HCT116 (cell line): ENCODE measurements at regions not wholly inside any gene's neighbourhood (a gene's known extent, or its start where the extent isn't known, plus 50 kb on each side); places are given as distances from the start of the nearest gene placed in this dataset.

Experiments used
- ATAC-seq: fragments of 200-7000 bp; cut with Tn5 transposase; 2 replicates; pipeline ENCODE4 v1.9.1; 2020; ENCODE audit warnings: mild to moderate bottlenecking, moderate library complexity
- BruUV-seq: library from RNA; stranded (reverse); fragments of 400-500 nt; replicated peaks from 2 replicates; lab custom pipeline; 2021; lab: Mats Ljungman, UMichigan
- CTCF ChIA-PET: fragments of 300-600 bp; sonication (Branson Sonifier 250); formaldehyde crosslinking; loops from one replicate; lab custom pipeline; 2021; ENCODE audit warnings: antibody characterized with exemption; lab: Charles Lee
- POLR2A ChIA-PET: fragments of 300-600, 350-600 bp; sonication (Branson Sonifier 250); formaldehyde crosslinking; loops from one replicate; lab custom pipeline; 2021; ENCODE audit warnings: antibody characterized with exemption; lab: Charles Lee
- RAD21 ChIA-PET, 2 experiments: fragments of 300-600 bp; sonication (Branson Sonifier 250); formaldehyde crosslinking; loops; one replicate each; lab custom pipeline; 2023; ENCODE audit warnings: low total read pairs in 2 of 2; ENCODE audit not compliant: uncharacterized antibody in 2 of 2, unreplicated experiment in 2 of 2, low non-redundant PET in 1 of 2; lab: Charles Lee
- DNase-seq: peaks from one replicate; pipeline ENCODE4 v3.0.0-alpha.2; 2010; ENCODE audit warnings: low read depth, low spot score
- H2AFZ ChIP-seq: fragments of 200-600 bp; shearing (Covaris generic), sonication (generic); 2 replicates; pipeline ENCODE4 v1.6.1; 2017; ENCODE audit warnings: low read depth, mixed run types, mixed read lengths, antibody characterized with exemption, low read length; ENCODE audit not compliant: poor library complexity, severe bottlenecking
- H3K27ac ChIP-seq: 2 replicates; pipeline ENCODE4 v1.5.1; 2012; ENCODE audit warnings: low read depth, low read length
- H3K27me3 ChIP-seq: fragments of 200-600 bp; sonication (generic); 2 replicates; pipeline ENCODE4 v1.6.1; 2016; ENCODE audit warnings: mixed run types, low read length, mixed read lengths; ENCODE audit not compliant: insufficient read depth
- H3K36me3 ChIP-seq, 2 experiments: fragments of 200-500 bp in 1 of 2; fragments of 200-600 bp in 1 of 2; sonication (Bioruptor generic) in 1 of 2; sonication (generic) in 1 of 2; 2 replicates each; pipeline versions ENCODE4 v1.5.1 to v1.6.1; 2014 to 2016; ENCODE audit warnings: low read length in 2 of 2, inconsistent platforms in 1 of 2, mixed read lengths in 1 of 2, mixed run types in 1 of 2; ENCODE audit not compliant: insufficient read depth in 2 of 2, control insufficient read depth in 1 of 2
- H3K4me1 ChIP-seq, 2 experiments: fragments of 200-600 bp in 1 of 2; sonication (generic) in 1 of 2; 2 replicates each; pipeline versions ENCODE4 v1.5.1 to v1.6.1; 2012 to 2017; ENCODE audit warnings: low read length in 2 of 2, inconsistent platforms in 1 of 2, mild to moderate bottlenecking in 1 of 2, mixed read lengths in 1 of 2, mixed run types in 1 of 2, moderate library complexity in 1 of 2; ENCODE audit not compliant: insufficient read depth in 2 of 2, control insufficient read depth in 1 of 2
- H3K4me2 ChIP-seq: fragments of 200-600 bp; sonication (generic); 2 replicates; pipeline ENCODE4 v1.6.1; 2017; ENCODE audit warnings: mixed run types, low read length, mixed read lengths
- H3K4me3 ChIP-seq, 2 experiments: fragments of 200-600 bp in 1 of 2; sonication (generic) in 1 of 2; replicated peaks in 1 of 2; 2 replicates each; pipeline ENCODE4 v1.5.1; 2011 to 2016; ENCODE audit warnings: low read length in 2 of 2, control low read depth in 1 of 2, low read depth in 1 of 2, mild to moderate bottlenecking in 1 of 2, mixed read lengths in 1 of 2, mixed run types in 1 of 2
- H3K79me2 ChIP-seq: fragments of 200-600 bp; sonication (generic); 2 replicates; pipeline ENCODE4 v1.6.1; 2017; ENCODE audit warnings: mild to moderate bottlenecking, mixed run types, low read length, moderate library complexity, mixed read lengths; ENCODE audit not compliant: insufficient read depth
- H3K9ac ChIP-seq: fragments of 200-600 bp; sonication (generic); 2 replicates; pipeline ENCODE4 v1.6.1; 2016; ENCODE audit warnings: low read length, mixed read lengths
- H3K9me2 ChIP-seq: fragments of 200-600 bp; sonication (generic), shearing (Covaris generic); 2 replicates; pipeline ENCODE4 v1.6.1; 2017; ENCODE audit warnings: mixed run types, mild to moderate bottlenecking, moderate library complexity; ENCODE audit not compliant: insufficient read depth
- H3K9me3 ChIP-seq, 2 experiments: fragments of 200-500 bp in 1 of 2; fragments of 200-600 bp in 1 of 2; sonication (Bioruptor generic) in 1 of 2; sonication (generic) in 1 of 2; 2 replicates each; pipeline ENCODE4 v1.6.1; 2014 to 2017; ENCODE audit warnings: low read length in 2 of 2, mixed read lengths in 2 of 2, inconsistent platforms in 1 of 2, low read depth in 1 of 2, mild to moderate bottlenecking in 1 of 2, mixed run types in 1 of 2, moderate library complexity in 1 of 2; ENCODE audit not compliant: control insufficient read depth in 1 of 2, insufficient read depth in 1 of 2
- H4K20me1 ChIP-seq: fragments of 200-600 bp; sonication (generic), shearing (Covaris generic); 2 replicates; pipeline ENCODE4 v1.6.1; 2017; ENCODE audit warnings: mixed run types, mild to moderate bottlenecking, moderate library complexity; ENCODE audit not compliant: insufficient read depth
- RAD21 ChIP-seq: IDR thresholded peaks from 2 replicates; pipeline ENCODE4 v1.6.1; 2012; ENCODE audit warnings: low read depth, mild to moderate bottlenecking
- YY1 ChIP-seq: IDR thresholded peaks from 2 replicates; pipeline ENCODE4 v1.6.1; 2011; ENCODE audit warnings: low read length, low read depth, moderate library complexity, mild to moderate bottlenecking; ENCODE audit not compliant: insufficient replicate concordance; ENCODE audit errors: extremely low read depth
- ZNF274 ChIP-seq: fragments of 200-500 bp; sonication (Bioruptor generic); IDR thresholded peaks from 2 replicates; pipeline ENCODE4 v1.6.1; 2014; ENCODE audit warnings: mild to moderate bottlenecking, low read depth, low read length, inconsistent platforms
- intact Hi-C: fragments of 100-400 bp; cut with micrococcal nuclease; formaldehyde crosslinking; loops from 2 replicates; pipeline ENCODE4 v1.10.0; 2022
- TF ChIP-seq, protein P1 (sequence below), 3 experiments: fragments of 200-600 bp in 1 of 3; sonication (generic) in 1 of 3; IDR thresholded peaks in 2 of 3; conservative IDR thresholded peaks in 1 of 3; 2 replicates each; pipeline ENCODE4 v1.5.1; 2012 to 2017; ENCODE audit warnings: low read depth in 2 of 3, low read length in 2 of 3, antibody characterized with exemption in 1 of 3, borderline replicate concordance in 1 of 3, control low read depth in 1 of 3, mild to moderate bottlenecking in 1 of 3, mixed read lengths in 1 of 3, mixed run types in 1 of 3, moderate library complexity in 1 of 3; ENCODE audit not compliant: insufficient read depth in 1 of 3
- TF ChIP-seq, protein P2 (sequence below): IDR thresholded peaks from 2 replicates; pipeline ENCODE4 v1.6.1; 2012; ENCODE audit warnings: low read depth

DNA sequence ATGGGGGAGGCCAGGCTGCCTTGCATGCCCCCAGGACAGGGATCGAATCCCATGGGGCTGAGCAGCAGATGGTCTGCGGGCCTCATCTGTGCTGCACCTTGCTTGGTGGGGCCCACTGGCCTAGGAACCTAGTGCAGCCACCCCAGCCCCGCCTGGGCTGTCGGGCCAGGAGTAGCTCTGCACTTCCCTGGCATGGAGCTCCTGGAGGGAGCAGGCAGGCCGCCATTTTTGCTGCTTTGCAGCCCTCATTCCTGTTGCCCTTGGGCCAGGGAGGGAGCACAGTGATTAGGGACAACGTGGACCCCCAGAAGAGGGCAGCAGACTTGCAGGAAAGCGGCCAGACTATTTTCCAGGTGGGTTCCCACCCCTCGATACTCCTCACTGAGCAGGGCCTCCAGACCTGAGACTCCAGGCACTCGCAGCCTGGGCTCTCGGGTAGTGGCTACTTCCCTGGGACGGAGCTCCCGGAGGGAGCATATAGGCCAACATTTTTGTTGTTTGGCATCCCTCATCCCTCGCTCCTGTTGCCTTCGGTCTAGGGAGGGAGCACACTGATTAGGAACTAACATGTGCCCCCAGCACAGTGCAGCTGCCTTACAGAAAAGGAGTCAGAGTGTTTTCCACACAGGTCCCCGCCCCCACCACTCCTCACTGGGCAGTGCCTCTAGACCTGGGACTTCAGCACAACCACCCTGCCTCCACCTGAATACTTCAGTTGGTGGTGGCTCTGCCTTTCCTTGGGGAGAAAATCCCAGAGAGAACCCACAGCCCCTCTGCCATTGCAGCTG, 99.5 kb downstream of the MAIP1 start:
- no peaks in the 10 kb centered on the region for H3K36me3 ChIP-seq
- H3K4me1 ChIP-seq: no peaks in the 10 kb centered on the region
- no peaks in the 10 kb centered on the region for H4K20me1 ChIP-seq
- ATAC-seq: peak; percentile 40; the same call in 1 of the 2 replicates
- H3K4me3 ChIP-seq: no peak overlapping the region
- no peak overlapping the region for H2AFZ ChIP-seq
- intact Hi-C loops: no loop called here
- TF ChIP-seq YY1 (peak; percentile 6), RAD21 (peak; percentile 52), ZNF274 (no peak)
- TF ChIP-seq, protein P1, sequence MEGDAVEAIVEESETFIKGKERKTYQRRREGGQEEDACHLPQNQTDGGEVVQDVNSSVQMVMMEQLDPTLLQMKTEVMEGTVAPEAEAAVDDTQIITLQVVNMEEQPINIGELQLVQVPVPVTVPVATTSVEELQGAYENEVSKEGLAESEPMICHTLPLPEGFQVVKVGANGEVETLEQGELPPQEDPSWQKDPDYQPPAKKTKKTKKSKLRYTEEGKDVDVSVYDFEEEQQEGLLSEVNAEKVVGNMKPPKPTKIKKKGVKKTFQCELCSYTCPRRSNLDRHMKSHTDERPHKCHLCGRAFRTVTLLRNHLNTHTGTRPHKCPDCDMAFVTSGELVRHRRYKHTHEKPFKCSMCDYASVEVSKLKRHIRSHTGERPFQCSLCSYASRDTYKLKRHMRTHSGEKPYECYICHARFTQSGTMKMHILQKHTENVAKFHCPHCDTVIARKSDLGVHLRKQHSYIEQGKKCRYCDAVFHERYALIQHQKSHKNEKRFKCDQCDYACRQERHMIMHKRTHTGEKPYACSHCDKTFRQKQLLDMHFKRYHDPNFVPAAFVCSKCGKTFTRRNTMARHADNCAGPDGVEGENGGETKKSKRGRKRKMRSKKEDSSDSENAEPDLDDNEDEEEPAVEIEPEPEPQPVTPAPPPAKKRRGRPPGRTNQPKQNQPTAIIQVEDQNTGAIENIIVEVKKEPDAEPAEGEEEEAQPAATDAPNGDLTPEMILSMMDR (IDR thresholded peaks at IDR 0.05 in 2 of 3, conservative IDR thresholded peaks at IDR 0.05 in 1 of 3; ENCODE audit: borderline replicate concordance in 1 of 3, insufficient read depth in 1 of 3, low read depth in 2 of 3, low read length in 2 of 3): peak in 1 of 3 experiments; percentile 22; a peak in 1 of 6 replicates
- TF ChIP-seq, protein P2, sequence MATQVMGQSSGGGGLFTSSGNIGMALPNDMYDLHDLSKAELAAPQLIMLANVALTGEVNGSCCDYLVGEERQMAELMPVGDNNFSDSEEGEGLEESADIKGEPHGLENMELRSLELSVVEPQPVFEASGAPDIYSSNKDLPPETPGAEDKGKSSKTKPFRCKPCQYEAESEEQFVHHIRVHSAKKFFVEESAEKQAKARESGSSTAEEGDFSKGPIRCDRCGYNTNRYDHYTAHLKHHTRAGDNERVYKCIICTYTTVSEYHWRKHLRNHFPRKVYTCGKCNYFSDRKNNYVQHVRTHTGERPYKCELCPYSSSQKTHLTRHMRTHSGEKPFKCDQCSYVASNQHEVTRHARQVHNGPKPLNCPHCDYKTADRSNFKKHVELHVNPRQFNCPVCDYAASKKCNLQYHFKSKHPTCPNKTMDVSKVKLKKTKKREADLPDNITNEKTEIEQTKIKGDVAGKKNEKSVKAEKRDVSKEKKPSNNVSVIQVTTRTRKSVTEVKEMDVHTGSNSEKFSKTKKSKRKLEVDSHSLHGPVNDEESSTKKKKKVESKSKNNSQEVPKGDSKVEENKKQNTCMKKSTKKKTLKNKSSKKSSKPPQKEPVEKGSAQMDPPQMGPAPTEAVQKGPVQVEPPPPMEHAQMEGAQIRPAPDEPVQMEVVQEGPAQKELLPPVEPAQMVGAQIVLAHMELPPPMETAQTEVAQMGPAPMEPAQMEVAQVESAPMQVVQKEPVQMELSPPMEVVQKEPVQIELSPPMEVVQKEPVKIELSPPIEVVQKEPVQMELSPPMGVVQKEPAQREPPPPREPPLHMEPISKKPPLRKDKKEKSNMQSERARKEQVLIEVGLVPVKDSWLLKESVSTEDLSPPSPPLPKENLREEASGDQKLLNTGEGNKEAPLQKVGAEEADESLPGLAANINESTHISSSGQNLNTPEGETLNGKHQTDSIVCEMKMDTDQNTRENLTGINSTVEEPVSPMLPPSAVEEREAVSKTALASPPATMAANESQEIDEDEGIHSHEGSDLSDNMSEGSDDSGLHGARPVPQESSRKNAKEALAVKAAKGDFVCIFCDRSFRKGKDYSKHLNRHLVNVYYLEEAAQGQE: no peak
- H3K27ac ChIP-seq: no peak overlapping the region
- DNase-seq: peak; percentile 2
- CTCF ChIA-PET: no interaction called here
- no peaks in the 10 kb centered on the region for H3K9me3 ChIP-seq
- POLR2A ChIA-PET: no interaction called here
- RAD21 ChIA-PET: no interaction called here
- no TSS peak for BruUV-seq
- H3K9me2 ChIP-seq: no peaks in the 10 kb centered on the region
- no peaks in the 10 kb centered on the region for H3K79me2 ChIP-seq
- no peak overlapping the region for H3K9ac ChIP-seq
- H3K4me2 ChIP-seq: no peak overlapping the region
- H3K27me3 ChIP-seq: no peaks in the 10 kb centered on the region
